ENCODE measurements at regions not wholly inside any gene's neighbourhood (a gene's known extent, or its start where the extent isn't known, plus 50 kb on each side); places are given as distances from the start of the nearest gene placed in this dataset.

DNA sequence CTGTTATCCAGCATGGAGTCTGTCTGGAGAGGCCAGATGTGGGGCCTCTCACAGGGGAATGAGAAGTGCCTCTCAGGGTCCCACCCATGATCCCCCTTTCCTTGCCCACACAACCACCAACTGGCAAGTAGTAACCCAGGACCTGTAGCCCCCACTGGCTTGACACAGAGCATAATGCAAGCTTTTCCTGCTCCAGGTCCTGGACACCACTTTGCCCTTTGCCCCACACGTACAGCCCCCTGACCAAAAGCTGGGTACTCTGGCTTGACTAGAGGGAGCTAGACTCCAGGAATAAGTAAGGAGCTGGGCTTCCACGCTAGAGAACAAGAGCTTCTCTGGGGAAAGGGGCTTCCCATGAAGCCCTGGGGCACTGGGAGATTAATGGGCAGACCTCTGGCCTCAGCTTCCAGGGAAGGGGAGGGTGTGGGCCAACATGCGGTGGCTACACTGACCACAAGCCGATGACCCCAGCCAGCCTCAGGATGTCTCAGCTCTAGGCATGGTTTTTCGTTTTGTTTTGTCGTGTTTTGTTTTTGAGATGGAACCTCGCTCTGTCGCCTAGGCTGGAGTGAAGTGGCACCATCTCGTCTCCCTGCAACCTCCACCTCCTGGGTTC is 109.5 kb downstream of the C9orf50 start:
- intact Hi-C loops (cut with DNase I) = no loop called here
- no peaks in the 10 kb centered on the region for H3K27me3 ChIP-seq
- no peak for ATAC-seq
- FAIRE-seq = no peak
- DNase-seq = no peak
- H3K27ac ChIP-seq = no peak overlapping the region
- 80 to 81% methylated on average over 9 of the region's 9 CpGs for WGBS, 2 donors
- TF ChIP-seq, protein P1, sequence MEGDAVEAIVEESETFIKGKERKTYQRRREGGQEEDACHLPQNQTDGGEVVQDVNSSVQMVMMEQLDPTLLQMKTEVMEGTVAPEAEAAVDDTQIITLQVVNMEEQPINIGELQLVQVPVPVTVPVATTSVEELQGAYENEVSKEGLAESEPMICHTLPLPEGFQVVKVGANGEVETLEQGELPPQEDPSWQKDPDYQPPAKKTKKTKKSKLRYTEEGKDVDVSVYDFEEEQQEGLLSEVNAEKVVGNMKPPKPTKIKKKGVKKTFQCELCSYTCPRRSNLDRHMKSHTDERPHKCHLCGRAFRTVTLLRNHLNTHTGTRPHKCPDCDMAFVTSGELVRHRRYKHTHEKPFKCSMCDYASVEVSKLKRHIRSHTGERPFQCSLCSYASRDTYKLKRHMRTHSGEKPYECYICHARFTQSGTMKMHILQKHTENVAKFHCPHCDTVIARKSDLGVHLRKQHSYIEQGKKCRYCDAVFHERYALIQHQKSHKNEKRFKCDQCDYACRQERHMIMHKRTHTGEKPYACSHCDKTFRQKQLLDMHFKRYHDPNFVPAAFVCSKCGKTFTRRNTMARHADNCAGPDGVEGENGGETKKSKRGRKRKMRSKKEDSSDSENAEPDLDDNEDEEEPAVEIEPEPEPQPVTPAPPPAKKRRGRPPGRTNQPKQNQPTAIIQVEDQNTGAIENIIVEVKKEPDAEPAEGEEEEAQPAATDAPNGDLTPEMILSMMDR (IDR thresholded peaks at IDR 0.05) = no peak
- no peaks in the 10 kb centered on the region for H3K4me1 ChIP-seq
- no peaks in the 10 kb centered on the region for H3K9me3 ChIP-seq
- H3K4me3 ChIP-seq = no peak overlapping the region
- H3K36me3 ChIP-seq = no peaks in the 10 kb centered on the region

DNA sequence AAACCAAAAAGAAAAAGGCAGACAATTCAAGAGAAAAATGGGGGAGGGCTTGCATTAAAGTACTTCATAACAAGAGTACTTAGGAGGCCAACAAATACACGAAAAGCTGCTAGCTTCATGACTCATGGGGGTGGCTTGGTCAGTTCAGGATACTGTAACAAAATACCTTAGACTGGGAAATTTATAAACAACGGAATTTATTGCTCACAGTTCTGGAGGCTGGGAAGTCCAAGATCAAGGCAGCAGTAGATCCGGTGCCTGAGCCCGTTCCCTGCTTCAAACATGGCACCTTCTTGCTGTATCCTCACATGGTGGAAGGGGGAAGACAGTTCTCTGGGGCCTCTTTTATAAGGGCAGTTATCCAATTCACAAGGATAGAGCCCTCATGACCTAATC is 111.4 kb downstream of the C9orf50 start:
- Histone ChIP-seq H3K4me3 (no peak overlapping the region), H3K4me1 (peaks cover 0 to 2% (median 0%) of the 10 kb centered on the region in 3 donors), H3K27me3 (no peaks in the 10 kb centered on the region), H3K27ac (no peak overlapping the region), H3K9me3 (no peaks in the 10 kb centered on the region), H3K36me3 (no peaks in the 10 kb centered on the region)
- DNase-seq (no peak), FAIRE-seq (no peak), ATAC-seq (no peak)
- WGBS, 2 donors = 85 to 88% methylated on average over 4 of the region's 4 CpGs
- TF ChIP-seq, protein P1 (IDR thresholded peaks at IDR 0.05) = no peak
- intact Hi-C loops (cut with DNase I) = no loop called here

DNA sequence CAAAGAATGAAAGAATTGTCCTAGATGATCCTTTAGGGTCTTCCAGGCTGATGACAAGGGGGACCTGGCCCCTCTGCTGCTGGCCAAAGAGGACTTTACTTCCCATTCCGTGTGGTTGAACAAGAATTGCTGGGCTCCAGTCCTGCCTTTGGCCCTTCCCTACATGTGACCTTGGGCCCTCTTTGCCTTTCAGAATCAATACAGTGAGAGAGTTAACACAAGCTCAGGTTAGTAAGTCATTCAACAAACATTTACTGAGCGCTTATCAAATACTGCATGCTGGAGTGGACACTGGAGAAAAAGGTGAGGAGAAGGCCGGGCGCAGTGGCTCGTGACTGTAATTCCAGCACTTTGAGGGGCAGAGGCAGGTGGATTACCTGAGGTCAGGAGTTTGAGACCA is 113.1 kb downstream of the C9orf50 start:
- no peaks in the 10 kb centered on the region for H3K27me3 ChIP-seq
- TF ChIP-seq, protein P1 (IDR thresholded peaks at IDR 0.05) = no peak
- DNase-seq (peak in 2 of 6 donors; percentile 37 to 41), FAIRE-seq (no peak), ATAC-seq (peak; percentile 38 to 56 (median 42))
- intact Hi-C loops (cut with DNase I) = no loop called here
- H3K36me3 ChIP-seq = peaks cover 0 to 7% (median 0%) of the 10 kb centered on the region in 3 donors
- H3K9me3 ChIP-seq = no peaks in the 10 kb centered on the region
- H3K4me3 ChIP-seq = no peak overlapping the region
- H3K27ac ChIP-seq = no peak overlapping the region
- H3K4me1 ChIP-seq = peaks cover 0 to 6% (median 0%) of the 10 kb centered on the region in 3 donors
- 36 to 37% methylated on average over 5 of the region's 5 CpGs for WGBS, 2 donors

DNA sequence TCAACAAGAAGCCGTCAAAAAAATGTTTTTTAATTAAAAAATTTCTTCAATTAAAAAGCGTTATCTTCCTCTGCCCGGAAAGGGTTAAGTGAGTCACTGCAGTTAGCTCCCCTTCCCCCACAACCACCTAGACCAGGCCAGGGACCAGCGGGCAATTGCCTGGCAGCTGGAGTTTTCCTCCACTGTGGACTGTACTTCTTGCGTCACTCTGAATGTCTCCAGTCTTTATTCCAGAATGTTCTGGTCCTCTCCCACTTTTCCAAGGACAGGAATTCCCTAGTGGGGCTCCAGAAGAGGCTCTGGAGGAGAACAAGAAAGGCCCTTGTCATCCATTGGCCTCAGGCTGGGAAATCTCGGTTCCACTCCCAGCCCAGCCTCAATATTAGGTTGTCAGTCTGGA is 114.0 kb downstream of the C9orf50 start:
- H3K9me3 ChIP-seq = no peaks in the 10 kb centered on the region
- DNase-seq (peak in 5 of 6 donors; percentile 52 to 70 (median 62)), ATAC-seq (peak; percentile 60 to 77 (median 74)), FAIRE-seq (no peak)
- TF ChIP-seq, protein P1 (IDR thresholded peaks at IDR 0.05) = no peak
- H3K27ac ChIP-seq = peak overlapping the region in 2 of 4 donors; percentile 19 to 57
- H3K4me3 ChIP-seq = no peak overlapping the region
- WGBS, 2 donors = 46 to 49% methylated on average over 6 of the region's 6 CpGs
- peaks cover 0 to 7% (median 0%) of the 10 kb centered on the region in 3 donors for H3K36me3 ChIP-seq
- intact Hi-C loops (cut with DNase I) = no loop called here
- H3K27me3 ChIP-seq = no peaks in the 10 kb centered on the region
- H3K4me1 ChIP-seq = peaks cover 0 to 6% (median 0%) of the 10 kb centered on the region in 3 donors

DNA sequence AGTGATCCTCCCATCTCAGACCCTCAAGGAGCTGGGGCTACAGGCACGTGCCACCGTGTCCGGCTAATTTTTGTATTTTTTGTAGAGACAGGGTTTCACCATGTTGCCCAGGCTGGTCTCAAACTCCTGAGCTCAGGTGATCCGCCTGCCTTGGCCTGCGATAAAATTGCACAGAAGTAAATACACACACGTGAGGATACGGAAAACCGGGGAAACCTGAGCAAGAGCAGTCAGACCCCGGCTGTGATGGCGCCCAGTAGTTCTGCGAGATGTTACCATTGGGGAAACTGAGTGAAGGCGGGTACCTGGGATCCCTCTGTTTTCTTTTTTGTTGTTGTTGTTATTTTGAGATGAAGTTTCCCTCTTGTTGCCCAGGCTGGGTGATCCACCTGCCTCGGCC is 114.9 kb downstream of the C9orf50 start:
- H3K36me3 ChIP-seq = peaks cover 0 to 7% (median 0%) of the 10 kb centered on the region in 3 donors
- FAIRE-seq (no peak), ATAC-seq (no peak), DNase-seq (peak in 3 of 6 donors; percentile 11 to 46 (median 16))
- TF ChIP-seq, protein P1 (IDR thresholded peaks at IDR 0.05) = no peak
- intact Hi-C loops (cut with DNase I) = no loop called here
- WGBS, 2 donors = 91 to 93% methylated on average over 13 of the region's 13 CpGs
- H3K27me3 ChIP-seq = no peaks in the 10 kb centered on the region
- H3K4me3 ChIP-seq = no peak overlapping the region
- H3K4me1 ChIP-seq = peaks cover 0 to 13% (median 5%) of the 10 kb centered on the region in 3 donors
- no peak overlapping the region for H3K27ac ChIP-seq
- no peaks in the 10 kb centered on the region for H3K9me3 ChIP-seq
